GM12873 (cell line): ENCODE measurements at regions not wholly inside any gene's neighbourhood (a gene's known extent, or its start where the extent isn't known, plus 50 kb on each side); places are given as distances from the start of the nearest gene placed in this dataset.

Experiments used
- TF ChIP-seq, protein P1 (sequence below): IDR thresholded peaks from 2 replicates; pipeline ENCODE4 v1.5.1; 2012; ENCODE audit warnings: low read depth, mild to moderate bottlenecking, moderate library complexity, low read length, control low read depth; ENCODE audit not compliant: insufficient read depth; ENCODE audit errors: missing control alignments

- TF ChIP-seq, protein P1, sequence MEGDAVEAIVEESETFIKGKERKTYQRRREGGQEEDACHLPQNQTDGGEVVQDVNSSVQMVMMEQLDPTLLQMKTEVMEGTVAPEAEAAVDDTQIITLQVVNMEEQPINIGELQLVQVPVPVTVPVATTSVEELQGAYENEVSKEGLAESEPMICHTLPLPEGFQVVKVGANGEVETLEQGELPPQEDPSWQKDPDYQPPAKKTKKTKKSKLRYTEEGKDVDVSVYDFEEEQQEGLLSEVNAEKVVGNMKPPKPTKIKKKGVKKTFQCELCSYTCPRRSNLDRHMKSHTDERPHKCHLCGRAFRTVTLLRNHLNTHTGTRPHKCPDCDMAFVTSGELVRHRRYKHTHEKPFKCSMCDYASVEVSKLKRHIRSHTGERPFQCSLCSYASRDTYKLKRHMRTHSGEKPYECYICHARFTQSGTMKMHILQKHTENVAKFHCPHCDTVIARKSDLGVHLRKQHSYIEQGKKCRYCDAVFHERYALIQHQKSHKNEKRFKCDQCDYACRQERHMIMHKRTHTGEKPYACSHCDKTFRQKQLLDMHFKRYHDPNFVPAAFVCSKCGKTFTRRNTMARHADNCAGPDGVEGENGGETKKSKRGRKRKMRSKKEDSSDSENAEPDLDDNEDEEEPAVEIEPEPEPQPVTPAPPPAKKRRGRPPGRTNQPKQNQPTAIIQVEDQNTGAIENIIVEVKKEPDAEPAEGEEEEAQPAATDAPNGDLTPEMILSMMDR, result peak; percentile 90
These were observed 1086.5 kb downstream of the SLC6A15 start for GRCh38 chr12:83826112-83826511.

- TF ChIP-seq, protein P1, result peak; percentile 75
These were observed 1089.1 kb downstream of the SLC6A15 start for GRCh38 chr12:83823386-83824045.

GRCh38 chr12:83821967-83822366, 1090.6 kb downstream of the SLC6A15 start:
- TF ChIP-seq, protein P1, result no peak

DNA sequence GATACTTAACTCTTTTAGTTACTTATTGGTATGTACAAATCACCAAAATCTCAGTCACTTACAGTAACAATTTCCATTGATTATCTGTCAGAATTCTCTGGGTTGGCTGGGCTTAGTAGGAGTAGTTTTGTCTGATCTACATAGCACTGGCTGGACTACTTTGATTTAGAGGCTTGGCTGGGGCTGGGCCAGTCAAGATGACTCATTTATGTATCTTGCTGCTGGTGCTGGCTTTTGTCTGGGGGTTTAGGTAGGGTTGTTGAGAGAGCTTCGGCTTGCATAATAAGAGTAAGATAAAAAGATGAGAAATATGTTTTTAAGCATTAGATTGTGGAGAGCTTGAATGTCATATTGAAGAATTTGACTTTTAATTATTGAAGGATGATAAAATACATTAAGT, 1093.7 kb downstream of the SLC6A15 start:
- TF ChIP-seq, protein P1, result no peak

DNA sequence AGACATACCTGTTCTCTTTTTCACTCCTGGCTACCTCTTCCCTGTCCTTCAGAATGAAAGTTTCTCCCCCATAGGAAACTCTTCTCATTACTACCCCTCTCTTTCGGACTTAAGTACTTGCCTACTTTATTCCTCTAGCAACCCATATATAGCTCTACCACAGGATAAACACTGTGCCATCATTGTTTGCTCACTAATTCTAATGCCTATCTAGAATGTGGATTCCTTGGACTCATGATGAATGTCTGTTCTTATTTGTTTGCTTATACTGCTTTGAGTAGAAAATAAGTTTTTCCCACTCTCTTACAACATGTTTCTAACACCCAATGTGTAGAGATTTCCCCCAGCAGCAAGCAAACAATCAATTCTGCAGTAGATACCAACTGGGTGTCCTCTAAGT, 1094.9 kb downstream of the SLC6A15 start:
- TF ChIP-seq, protein P1, result no peak

DNA sequence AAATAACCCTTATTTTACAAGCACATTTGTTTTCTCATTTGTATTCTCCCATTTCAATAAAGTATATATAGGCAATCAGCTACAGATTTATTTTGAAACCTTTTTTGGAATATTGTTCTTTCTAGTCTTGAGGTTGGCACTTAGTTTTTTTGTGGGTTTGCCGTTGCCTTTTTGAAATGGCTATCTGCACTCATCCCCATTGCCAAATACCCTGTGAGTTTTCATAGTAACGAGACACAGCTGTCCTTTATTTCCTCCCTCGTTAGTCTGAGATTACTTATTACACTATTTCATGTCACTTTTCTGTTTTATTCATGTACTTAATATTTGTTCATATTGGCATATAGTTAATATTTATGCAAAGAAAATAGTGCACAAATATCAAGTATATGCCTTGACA, 1104.0 kb downstream of the SLC6A15 start:
- TF ChIP-seq, protein P1, result no peak

GRCh38 chr12:83807871-83808270, 1104.7 kb downstream of the SLC6A15 start:
- TF ChIP-seq, protein P1, result no peak
